ENCODE measurements at regions not wholly inside any gene's neighbourhood (a gene's known extent, or its start where the extent isn't known, plus 50 kb on each side); places are given as distances from the start of the nearest gene placed in this dataset.

DNA sequence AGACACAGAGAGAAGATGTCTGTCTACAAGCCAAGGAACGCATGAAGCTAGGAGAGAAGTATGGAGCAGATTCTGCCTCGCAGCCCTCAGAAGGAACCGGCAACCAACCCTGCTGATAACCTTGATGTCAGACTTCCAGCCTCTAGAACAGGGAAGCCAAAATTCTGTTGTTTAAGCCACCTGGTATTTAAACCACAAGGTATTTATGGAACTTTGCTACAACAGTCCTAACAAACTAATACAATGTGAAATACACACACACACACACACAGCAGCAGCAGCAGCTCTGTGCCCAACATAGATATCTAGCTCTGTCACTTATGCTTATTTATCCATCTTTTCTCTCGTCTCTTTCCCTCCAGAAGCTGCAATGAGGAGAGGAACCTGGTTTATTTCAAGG is 400.0 kb downstream of the ETS1 start:
- DNase-seq, result no peak

GRCh38 chr11:128184981-128185380 is 402.4 kb downstream of the ETS1 start:
- DNase-seq, result no peak

DNA sequence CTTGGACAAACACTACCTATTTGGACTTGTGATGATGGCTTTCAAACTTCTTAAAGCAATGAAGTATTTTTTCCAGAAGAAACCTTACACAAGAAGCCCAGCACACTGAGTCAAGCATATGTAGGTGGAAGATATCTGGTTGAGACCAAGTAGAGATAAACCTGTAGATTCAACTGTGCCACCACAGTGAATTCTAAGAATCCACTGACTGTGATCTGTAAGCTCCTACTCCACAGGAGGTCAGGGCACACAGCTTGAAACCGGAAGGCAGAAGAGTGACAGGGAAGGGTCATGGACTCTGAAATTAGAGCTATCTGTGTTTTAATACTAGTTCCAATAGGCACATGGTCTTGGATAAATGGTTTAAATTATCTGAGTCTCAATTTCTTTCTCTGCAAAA is 404.5 kb downstream of the ETS1 start:
- DNase-seq, result no peak

GRCh38 chr11:128181984-128182383 is 405.4 kb downstream of the ETS1 start:
- no peak for DNase-seq

- no peak for DNase-seq
These were observed 406.3 kb downstream of the ETS1 start for GRCh38 chr11:128181088-128181480.

- no peak for DNase-seq
These were observed 406.8 kb downstream of the ETS1 start for GRCh38 chr11:128180441-128181087.

DNA sequence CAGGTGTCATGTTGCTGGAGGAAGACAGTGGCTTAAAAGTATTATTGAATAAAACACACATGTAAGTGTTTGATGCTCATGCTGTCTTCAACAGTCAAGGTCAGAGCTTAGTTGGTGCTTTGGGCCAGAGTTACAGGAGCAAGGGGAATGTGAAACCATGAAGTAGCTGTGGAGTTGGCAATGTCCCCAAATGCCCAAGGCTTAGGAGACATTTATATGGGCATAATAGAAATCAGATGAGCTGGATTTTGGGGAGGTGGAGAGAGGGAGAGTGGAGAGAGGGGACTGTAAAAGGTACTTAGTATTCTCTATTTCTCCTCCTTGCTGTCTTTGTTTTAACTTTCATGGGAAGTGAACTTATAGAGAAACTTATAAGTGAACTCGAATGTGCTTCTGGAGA is 407.8 kb downstream of the ETS1 start:
- DNase-seq, result no peak

DNA sequence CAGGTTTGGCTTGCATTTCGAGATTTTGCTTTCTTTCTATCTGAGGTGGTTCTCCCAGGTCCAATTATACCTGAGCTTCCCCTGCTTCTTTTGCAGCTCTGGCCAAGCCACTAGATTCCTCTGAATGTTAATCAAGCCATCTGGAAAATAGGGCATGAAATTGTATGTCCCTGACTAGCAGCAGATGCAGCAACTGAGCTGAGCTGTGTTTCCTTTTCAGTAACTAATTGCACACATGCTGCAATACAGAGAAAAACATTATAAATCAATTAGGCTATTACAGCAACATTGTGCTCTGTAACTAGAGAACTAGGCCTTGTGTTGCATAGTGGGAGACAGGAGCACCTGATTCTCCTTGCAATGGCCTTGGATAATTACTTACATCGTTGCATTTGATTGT is 408.3 kb downstream of the ETS1 start:
- DNase-seq, result no peak

DNA sequence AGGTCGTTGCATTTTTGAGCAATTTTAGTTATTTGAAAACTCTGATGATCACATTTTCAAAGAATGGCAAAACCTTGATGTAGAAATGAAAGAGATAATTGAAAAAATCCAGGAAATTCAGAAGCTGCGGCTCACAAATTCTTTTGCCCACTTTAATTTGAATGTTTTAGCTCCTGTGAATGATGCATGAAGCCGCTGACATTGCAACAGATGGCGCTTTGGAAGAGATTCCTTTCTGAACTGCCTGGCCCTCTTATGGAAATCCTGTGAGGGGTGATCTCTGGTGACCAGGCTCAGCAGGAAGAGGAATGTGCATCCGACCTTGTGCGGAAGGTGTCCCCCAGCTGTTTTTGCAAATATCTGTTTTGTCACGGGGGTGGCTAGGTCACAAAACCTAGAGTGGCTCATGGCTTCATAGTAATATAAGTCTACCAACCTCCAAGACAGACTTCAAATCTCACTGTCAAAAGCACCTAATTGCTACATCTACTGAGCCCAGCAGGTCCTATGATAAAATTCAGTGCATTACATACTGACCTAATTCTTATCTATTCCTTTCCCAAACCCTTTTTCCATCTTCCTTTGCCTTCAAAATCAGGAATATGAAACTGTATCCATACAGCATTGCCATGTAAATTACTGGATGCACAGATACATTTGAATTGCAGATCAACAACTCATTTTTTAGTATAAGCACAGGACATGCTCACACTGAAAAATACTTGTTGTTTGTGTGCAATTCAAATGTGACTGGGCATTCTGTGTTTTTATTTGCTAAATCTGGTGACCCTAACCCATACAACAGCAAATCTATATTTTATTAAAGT is 412.7 kb downstream of the ETS1 start:
- DNase-seq, result no peak

DNA sequence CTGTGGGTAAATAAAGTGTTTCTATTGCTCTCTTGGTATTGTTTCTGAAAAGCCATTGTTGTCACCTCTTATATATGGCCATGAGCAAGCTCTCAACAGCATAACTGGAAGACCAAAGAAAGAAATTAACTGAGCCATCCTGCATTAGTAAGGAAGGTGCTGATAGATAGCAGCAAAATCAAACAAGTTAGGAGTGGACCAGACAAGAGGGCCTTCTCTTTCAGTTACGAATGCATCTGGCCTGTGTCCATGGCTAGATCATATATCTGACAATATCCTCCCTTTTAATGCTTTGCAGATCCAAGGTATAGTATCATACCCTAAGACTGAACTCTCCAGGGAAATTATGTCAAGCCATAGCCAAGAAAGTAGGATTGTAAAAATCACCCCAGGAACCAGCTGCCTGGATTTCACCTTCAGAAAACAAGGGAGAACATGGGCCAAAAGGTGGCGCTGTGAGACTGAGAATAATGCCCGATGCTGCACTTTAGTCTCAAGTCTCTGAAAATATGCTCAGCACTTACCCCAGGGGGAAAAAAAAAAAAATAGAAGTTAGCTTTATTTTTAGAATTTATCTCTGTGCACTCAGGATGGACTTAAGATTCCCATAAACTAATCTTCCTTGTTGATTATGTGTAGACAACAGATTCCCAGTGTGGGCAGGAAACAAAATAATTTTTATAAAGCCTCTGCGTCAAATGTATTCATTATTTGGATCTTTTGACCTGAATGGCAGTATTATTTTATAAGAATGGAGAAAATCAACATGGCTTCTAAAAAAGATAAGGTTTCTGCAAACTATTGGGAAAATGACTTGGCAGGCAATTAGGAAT is 415.1 kb downstream of the ETS1 start:
- DNase-seq, result peak; percentile 83

DNA sequence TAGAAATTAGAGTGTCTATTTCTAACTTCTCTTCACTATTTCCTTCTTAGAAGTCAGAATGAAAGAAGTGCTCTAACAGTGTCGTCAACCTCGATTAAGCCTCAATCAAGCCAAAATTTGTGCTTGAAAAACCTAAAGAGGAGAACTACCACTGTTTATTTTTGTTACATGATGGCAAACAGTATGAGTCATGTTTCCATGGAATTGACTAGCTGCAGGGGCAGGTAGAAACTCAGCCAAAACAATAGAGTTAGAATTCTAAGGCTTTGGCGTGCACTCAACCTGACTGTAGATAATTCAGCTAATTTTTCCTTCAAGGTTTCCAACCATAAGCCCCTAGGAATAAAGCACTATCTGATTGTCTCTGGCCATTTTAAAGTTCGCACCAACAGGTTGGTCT is 415.9 kb downstream of the ETS1 start:
- DNase-seq, result no peak

DNA sequence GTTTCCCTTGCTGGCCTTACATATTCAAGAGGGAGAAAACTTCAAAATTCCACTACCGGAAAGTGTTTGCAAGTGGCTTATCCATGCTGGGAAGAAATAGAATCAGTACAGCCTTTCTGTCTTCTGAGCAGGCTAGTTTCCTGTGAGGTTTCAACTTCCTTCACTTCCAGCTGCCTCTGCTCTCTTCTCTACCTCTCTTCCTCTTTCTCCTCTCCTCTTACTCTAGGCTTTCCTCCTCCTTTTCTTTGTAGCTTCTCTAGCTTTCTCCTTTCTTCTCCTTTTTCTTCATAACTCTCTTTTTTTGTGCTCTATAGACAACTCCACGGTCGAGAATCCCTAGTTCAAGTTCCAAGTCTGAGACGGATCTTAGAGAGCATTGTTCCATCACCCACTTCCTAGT is 421.8 kb downstream of the ETS1 start:
- DNase-seq, result no peak

- DNase-seq, result no peak
These were observed 423.1 kb downstream of the ETS1 start for GRCh38 chr11:128164080-128164741.

- DNase-seq, result no peak
These were observed 425.4 kb downstream of the ETS1 start for GRCh38 chr11:128161994-128162393.

- DNase-seq, result no peak
These were observed 425.9 kb downstream of the ETS1 start for GRCh38 chr11:128161436-128161835.

DNA sequence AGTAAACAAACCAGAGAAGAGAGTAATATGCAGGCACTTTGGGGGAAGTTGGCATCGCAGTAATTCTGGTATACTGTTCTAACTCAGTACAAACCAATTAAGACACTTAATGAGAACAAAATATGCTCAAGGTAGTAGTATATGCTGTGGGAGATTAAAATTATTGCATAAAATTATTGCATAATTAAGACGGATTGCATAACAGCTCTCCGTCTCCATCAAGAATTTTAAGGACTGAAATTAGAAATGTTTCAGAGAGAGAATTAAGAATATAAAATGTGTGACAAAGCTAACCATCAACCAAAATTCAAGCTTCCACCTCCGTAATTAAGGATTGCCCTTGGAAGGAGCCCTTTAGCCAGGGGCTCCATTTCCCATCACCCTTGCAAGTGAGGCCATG is 428.5 kb downstream of the ETS1 start:
- DNase-seq, result no peak

GRCh38 chr11:128157423-128158298 is 429.7 kb downstream of the ETS1 start:
- peak; percentile 79 for DNase-seq

DNA sequence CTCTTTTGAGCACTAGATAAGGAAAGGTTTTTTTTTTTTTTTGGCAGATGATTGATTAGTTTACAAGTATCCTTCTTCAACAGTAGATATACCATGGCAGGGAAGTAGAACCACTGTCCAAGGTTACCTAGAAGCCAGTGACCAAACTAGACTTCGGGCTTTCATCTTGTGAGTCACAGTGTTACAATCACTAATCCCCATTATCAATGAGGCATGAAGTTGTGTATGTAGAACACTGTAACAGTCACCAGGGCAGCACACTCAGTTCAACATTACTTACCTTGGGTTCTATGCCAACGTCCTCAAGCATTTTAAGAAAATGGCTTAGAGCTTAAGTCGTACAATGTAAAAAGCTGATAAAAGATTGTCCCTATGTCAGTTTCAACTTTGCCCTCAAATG is 430.9 kb downstream of the ETS1 start:
- DNase-seq, result no peak

DNA sequence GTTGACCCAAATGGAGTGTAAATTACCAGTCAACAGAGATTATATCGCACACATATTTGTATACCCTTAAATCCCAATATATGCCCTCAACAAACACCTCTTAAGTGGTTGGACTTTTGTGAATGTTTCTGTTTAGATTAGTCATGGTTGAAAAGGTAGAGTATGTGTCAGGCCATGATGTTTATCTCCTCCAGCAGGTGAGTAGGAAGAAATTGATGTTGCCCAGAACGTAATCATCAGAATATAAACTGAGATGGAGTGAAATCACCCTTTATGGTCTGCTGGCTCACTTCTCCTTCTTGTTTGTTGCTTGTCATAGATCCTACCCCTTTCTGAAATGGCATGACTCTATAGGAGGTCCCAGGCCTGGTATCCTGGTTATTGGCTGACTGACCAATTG is 431.8 kb downstream of the ETS1 start:
- DNase-seq, result no peak

DNA sequence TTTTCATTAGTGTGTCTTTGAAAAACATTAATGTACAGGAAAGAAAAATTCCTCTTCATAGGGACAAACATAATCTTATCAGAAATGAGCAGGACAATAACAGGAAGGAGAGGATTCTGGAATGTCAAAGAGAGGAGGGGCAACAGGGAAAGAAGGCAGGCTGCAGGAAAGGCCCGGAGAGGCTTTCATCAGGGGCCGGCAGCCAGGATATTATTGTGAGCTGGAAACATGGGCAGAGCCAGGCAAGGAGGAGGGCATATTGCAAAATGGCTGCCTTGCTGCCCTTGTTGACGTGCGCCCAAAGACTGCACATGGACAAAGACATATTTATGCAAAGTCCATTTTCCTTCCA is 433.7 kb downstream of the ETS1 start:
- no peak for DNase-seq

- no peak for DNase-seq
These were observed 434.3 kb downstream of the ETS1 start for GRCh38 chr11:128152796-128153696.
